Left ventricle myocardium inferior (tissue), 1 donor: ENCODE measurements at regions not wholly inside any gene's neighbourhood (a gene's known extent, or its start where the extent isn't known, plus 50 kb on each side); places are given as distances from the start of the nearest gene placed in this dataset.

Experiments used
- DNase-seq: peaks from one replicate; pipeline ENCODE4 v3.0.0-alpha.2; 2020
- H3K27ac ChIP-seq: fragments of 200-600 bp; replicated peaks from 2 replicates; pipeline ENCODE4 v1.8.0; 2021
- H3K27me3 ChIP-seq: fragments of 200-600 bp; 2 replicates; pipeline ENCODE4 v1.8.0; 2021; ENCODE audit warnings: low read depth
- H3K36me3 ChIP-seq: fragments of 200-600 bp; 2 replicates; pipeline ENCODE4 v1.8.0; 2021
- H3K4me1 ChIP-seq: fragments of 200-600 bp; 2 replicates; pipeline ENCODE4 v1.8.0; 2021
- H3K4me3 ChIP-seq: fragments of 200-600 bp; 2 replicates; pipeline ENCODE4 v1.8.0; 2021; ENCODE audit warnings: mild to moderate bottlenecking, moderate library complexity
- H3K9me3 ChIP-seq: fragments of 200-600 bp; replicated peaks from 2 replicates; pipeline ENCODE4 v1.8.0; 2021
- CTCF ChIP-seq: fragments of 200-600 bp; IDR thresholded peaks from 2 replicates; pipeline ENCODE4 v1.8.0; 2021; ENCODE audit warnings: antibody characterized with exemption, mild to moderate bottlenecking, borderline replicate concordance
- intact Hi-C: fragments of 100-400 bp; cut with micrococcal nuclease; formaldehyde crosslinking; loops from one replicate; pipeline ENCODE4 v1.11.0; 2022
- donor health status: DM: no; HTN: yes; CAD: no; lungs with severe emphysema.

- H3K27ac ChIP-seq, result no peak overlapping the region
- H3K27me3 ChIP-seq, result no peaks in the 10 kb centered on the region
- DNase-seq, result no peak
- intact Hi-C loops, result loop anchor here (5.0 kb wide), 2 partner anchors 323 to 373 kb away; no protein-coding TSS in a partner anchor
- no peak overlapping the region for H3K4me3 ChIP-seq
- H3K9me3 ChIP-seq, result peaks cover 7% of the 10 kb centered on the region
- TF ChIP-seq CTCF, result peak; percentile 84
- H3K4me1 ChIP-seq, result no peaks in the 10 kb centered on the region
- H3K36me3 ChIP-seq, result no peaks in the 10 kb centered on the region
These were observed 53.8 kb upstream of the OTUD4 start for GRCh38 chr4:145234091-145234706.

DNA sequence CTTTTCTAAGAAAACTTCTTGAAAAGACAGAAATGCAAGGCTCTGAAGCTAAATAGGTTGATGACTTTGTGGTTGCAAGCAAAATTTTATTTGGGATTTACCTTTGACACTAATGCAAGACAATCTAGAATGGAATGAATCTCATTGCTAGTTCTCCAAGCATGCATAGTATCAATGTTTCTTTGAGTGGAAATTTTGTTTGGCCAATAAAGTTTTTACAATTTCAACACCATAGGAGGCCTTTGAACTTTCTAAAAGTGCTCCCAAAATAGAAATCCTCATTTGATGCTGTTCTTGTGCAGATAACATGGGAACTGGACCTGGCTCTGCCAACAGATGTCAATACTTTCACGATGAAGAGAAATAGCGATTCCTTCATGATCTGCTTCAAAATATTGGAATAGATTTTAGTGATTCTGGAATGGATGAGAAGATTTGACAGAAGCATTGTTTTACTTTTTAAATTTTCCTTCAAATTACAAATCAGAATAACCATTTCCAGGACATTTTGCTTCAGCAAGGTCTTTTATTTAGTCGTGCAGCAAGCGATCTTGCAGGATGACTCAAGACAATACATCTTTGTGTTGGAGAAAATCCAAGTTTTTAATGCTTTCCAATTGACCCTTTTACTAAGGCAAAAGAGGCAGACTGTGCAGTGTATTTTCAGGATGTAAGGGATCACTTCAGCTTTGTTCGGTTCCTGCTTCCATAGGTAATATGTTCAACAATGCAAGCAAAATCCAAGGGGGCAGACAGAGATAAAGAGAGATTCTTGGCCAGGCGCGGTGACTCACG, 51.7 kb upstream of the OTUD4 start:
- H3K4me3 ChIP-seq, result no peak overlapping the region
- no peak overlapping the region for H3K27ac ChIP-seq
- no peak for TF ChIP-seq CTCF
- intact Hi-C loops, result loop anchor here (5.0 kb wide), 2 partner anchors 325 to 375 kb away; no protein-coding TSS in a partner anchor
- DNase-seq, result no peak
- no peaks in the 10 kb centered on the region for H3K27me3 ChIP-seq
- H3K36me3 ChIP-seq, result no peaks in the 10 kb centered on the region
- H3K4me1 ChIP-seq, result no peaks in the 10 kb centered on the region
- H3K9me3 ChIP-seq, result peaks cover 6% of the 10 kb centered on the region

GRCh38 chr4:145230726-145231125, 50.3 kb upstream of the OTUD4 start:
- DNase-seq, result no peak
- H3K4me3 ChIP-seq, result no peak overlapping the region
- H3K27me3 ChIP-seq, result no peaks in the 10 kb centered on the region
- H3K4me1 ChIP-seq, result no peaks in the 10 kb centered on the region
- peak overlapping the region; percentile 18 for H3K27ac ChIP-seq
- no peak for TF ChIP-seq CTCF
- no peaks in the 10 kb centered on the region for H3K36me3 ChIP-seq
- H3K9me3 ChIP-seq, result peaks cover 6% of the 10 kb centered on the region
- intact Hi-C loops, result loop anchor here (5.0 kb wide), 2 partner anchors 327 to 377 kb away; no protein-coding TSS in a partner anchor
